Caco-2 (cell line): ENCODE measurements at regions not wholly inside any gene's neighbourhood (a gene's known extent, or its start where the extent isn't known, plus 50 kb on each side); places are given as distances from the start of the nearest gene placed in this dataset.

Source experiments
- BruUV-seq: library from RNA; stranded (reverse); fragments of 400-500 nt; replicated peaks from 2 replicates; lab custom pipeline; 2021; lab: Mats Ljungman, UMichigan
- CTCF ChIA-PET: fragments of 300-600 bp; sonication (Branson Sonifier 250); formaldehyde crosslinking; loops from one replicate; lab custom pipeline; 2022; ENCODE audit warnings: antibody characterized with exemption; lab: Charles Lee
- POLR2A ChIA-PET: fragments of 300-600 bp; sonication (Branson Sonifier 250); formaldehyde crosslinking; loops from one replicate; lab custom pipeline; 2022; ENCODE audit warnings: antibody characterized with exemption; lab: Charles Lee
- DNase-seq, 2 experiments: peaks; one replicate each; pipeline versions ENCODE4 v3.0.0 to v3.0.0-alpha.2; 2020 to 2022
- H3K27me3 ChIP-seq: replicated peaks from 2 replicates; pipeline ENCODE4 v1.6.0; 2011; ENCODE audit warnings: low read length; ENCODE audit not compliant: control insufficient read depth, insufficient read depth
- H3K36me3 ChIP-seq: 2 replicates; pipeline ENCODE4 v1.5.1; 2011; ENCODE audit warnings: low read length; ENCODE audit not compliant: control insufficient read depth, insufficient read depth
- H3K4me1 ChIP-seq: fragments of 250-450 bp; sonication (Bioruptor Pico); 2 replicates; pipeline ENCODE4 v1.5.1; 2020; ENCODE audit warnings: mild to moderate bottlenecking
- H3K4me3 ChIP-seq: 2 replicates; pipeline ENCODE4 v1.5.1; 2011; ENCODE audit warnings: low read depth, mild to moderate bottlenecking, control low read depth, low read length
- H3K9me3 ChIP-seq: fragments of 250-450 bp; sonication (Bioruptor Pico); 2 replicates; pipeline ENCODE4 v1.5.1; 2020; ENCODE audit warnings: mild to moderate bottlenecking, moderate library complexity
- H3K27ac Mint-ChIP-seq: one replicate; pipeline ENCODE4 v1.8.0; 2022; ENCODE audit warnings: mixed read lengths; ENCODE audit not compliant: unreplicated experiment
- H3K27me3 Mint-ChIP-seq: one replicate; pipeline ENCODE4 v1.8.0; 2022; ENCODE audit warnings: mixed read lengths; ENCODE audit not compliant: insufficient read depth, unreplicated experiment
- H3K36me3 Mint-ChIP-seq: one replicate; pipeline ENCODE4 v1.8.0; 2022; ENCODE audit warnings: mild to moderate bottlenecking, mixed read lengths; ENCODE audit not compliant: insufficient read depth, unreplicated experiment
- H3K4me1 Mint-ChIP-seq: one replicate; pipeline ENCODE4 v1.8.0; 2022; ENCODE audit warnings: low read depth, mixed read lengths; ENCODE audit not compliant: unreplicated experiment
- H3K4me3 Mint-ChIP-seq: one replicate; pipeline ENCODE4 v1.8.0; 2022; ENCODE audit warnings: mild to moderate bottlenecking, moderate library complexity, mixed read lengths; ENCODE audit not compliant: unreplicated experiment
- H3K9me3 Mint-ChIP-seq: one replicate; pipeline ENCODE4 v1.8.0; 2022; ENCODE audit warnings: mixed read lengths; ENCODE audit not compliant: unreplicated experiment
- CTCF ChIP-seq, 2 experiments: fragments of 200-600 bp in 1 of 2; IDR thresholded peaks; 1 replicate in 1 of 2; 2 replicates in 1 of 2; pipeline versions ENCODE4 v1.5.1 to v1.8.0; 2011 to 2022; ENCODE audit warnings: antibody characterized with exemption in 1 of 2, control low read depth in 1 of 2, inconsistent platforms in 1 of 2, low read depth in 1 of 2, low read length in 1 of 2, mild to moderate bottlenecking in 1 of 2, moderate library complexity in 1 of 2; ENCODE audit not compliant: insufficient read depth in 1 of 2, severe bottlenecking in 1 of 2, unreplicated experiment in 1 of 2
- intact Hi-C: fragments of 100-400 bp; cut with micrococcal nuclease; formaldehyde crosslinking; loops from one replicate; pipeline ENCODE4 v1.10.0; 2022; ENCODE audit not compliant: unreplicated experiment

GRCh38 chr20:18971574-18971973 lies 158.0 kb downstream of the SCP2D1 start:
- no peak overlapping the region for H3K4me3 Mint-ChIP-seq
- ChIA-PET POLR2A (no interaction called here), CTCF (no interaction called here)
- BruUV-seq = no TSS peak
- no peak overlapping the region for H3K27ac Mint-ChIP-seq
- H3K4me1 ChIP-seq = no peaks in the 10 kb centered on the region
- no peak overlapping the region for H3K4me3 ChIP-seq
- H3K27me3 Mint-ChIP-seq = peaks cover 18% of the 10 kb centered on the region
- H3K27me3 ChIP-seq = peaks cover 1% of the 10 kb centered on the region; the same call in 1 of the 2 replicates
- no peaks in the 10 kb centered on the region for H3K9me3 Mint-ChIP-seq
- intact Hi-C loops = no loop called here
- H3K9me3 ChIP-seq = no peaks in the 10 kb centered on the region
- H3K36me3 Mint-ChIP-seq = no peaks in the 10 kb centered on the region
- no peaks in the 10 kb centered on the region for H3K36me3 ChIP-seq
- no peak for TF ChIP-seq CTCF (IDR thresholded peaks at IDR 0.05; ENCODE audit: insufficient read depth in 1 of 2, low read depth in 1 of 2, low read length in 1 of 2, severe bottlenecking in 1 of 2, unreplicated experiment in 1 of 2)
- no peak for DNase-seq
- H3K4me1 Mint-ChIP-seq = no peaks in the 10 kb centered on the region

GRCh38 chr20:18972251-18972876 lies 158.8 kb downstream of the SCP2D1 start:
- TF ChIP-seq CTCF (IDR thresholded peaks at IDR 0.05; ENCODE audit: insufficient read depth in 1 of 2, low read depth in 1 of 2, low read length in 1 of 2, severe bottlenecking in 1 of 2, unreplicated experiment in 1 of 2) = no peak
- Mint-ChIP-seq H3K4me3 (no peak overlapping the region), H3K36me3 (no peaks in the 10 kb centered on the region), H3K27ac (no peak overlapping the region), H3K4me1 (no peaks in the 10 kb centered on the region), H3K9me3 (no peaks in the 10 kb centered on the region), H3K27me3 (peaks cover 17% of the 10 kb centered on the region)
- Histone ChIP-seq H3K9me3 (no peaks in the 10 kb centered on the region), H3K36me3 (no peaks in the 10 kb centered on the region), H3K4me1 (no peaks in the 10 kb centered on the region), H3K4me3 (no peak overlapping the region), H3K27me3 (peaks cover 1% of the 10 kb centered on the region; the same call in 1 of the 2 replicates)
- no peak for DNase-seq
- CTCF ChIA-PET = no interaction called here
- POLR2A ChIA-PET = no interaction called here
- intact Hi-C loops = no loop called here
- BruUV-seq = no TSS peak

GRCh38 chr20:18973529-18974173 lies 160.1 kb downstream of the SCP2D1 start:
- ChIA-PET CTCF (no interaction called here), POLR2A (no interaction called here)
- H3K4me3 Mint-ChIP-seq = no peak overlapping the region
- H3K4me1 Mint-ChIP-seq = no peaks in the 10 kb centered on the region
- peaks cover 1% of the 10 kb centered on the region; the same call in 1 of the 2 replicates for H3K27me3 ChIP-seq
- no peak overlapping the region for H3K4me3 ChIP-seq
- H3K27ac Mint-ChIP-seq = no peak overlapping the region
- intact Hi-C loops = no loop called here
- no peaks in the 10 kb centered on the region for H3K9me3 ChIP-seq
- H3K36me3 Mint-ChIP-seq = no peaks in the 10 kb centered on the region
- H3K27me3 Mint-ChIP-seq = peaks cover 13% of the 10 kb centered on the region
- no peaks in the 10 kb centered on the region for H3K4me1 ChIP-seq
- no peak for DNase-seq
- no TSS peak for BruUV-seq
- no peaks in the 10 kb centered on the region for H3K9me3 Mint-ChIP-seq
- no peaks in the 10 kb centered on the region for H3K36me3 ChIP-seq
- no peak for TF ChIP-seq CTCF (IDR thresholded peaks at IDR 0.05; ENCODE audit: insufficient read depth in 1 of 2, low read depth in 1 of 2, low read length in 1 of 2, severe bottlenecking in 1 of 2, unreplicated experiment in 1 of 2)
